ENCODE measurements at regions not wholly inside any gene's neighbourhood (a gene's known extent, or its start where the extent isn't known, plus 50 kb on each side); places are given as distances from the start of the nearest gene placed in this dataset.

GRCh38 chr11:33642461-33643166 lies 58.0 kb downstream of the C11orf91 start:
- no peak for TF ChIP-seq CTCF (conservative IDR thresholded peaks at IDR 0.05; ENCODE audit: low read depth, low read length)
- Histone ChIP-seq H3K4me1 (ENCODE audit: low read depth, poor library complexity, severe bottlenecking) (no peaks in the 10 kb centered on the region), H3K27ac (no peak overlapping the region), H3K4me3 (IDR thresholded peaks at IDR 0.05; ENCODE audit: insufficient read depth, low read depth, low read length) (no peak overlapping the region), H3K36me3 (ENCODE audit: insufficient read depth) (no peaks in the 10 kb centered on the region), H3K4me2 (no peak overlapping the region), H4K20me1 (ENCODE audit: insufficient read depth) (no peaks in the 10 kb centered on the region), H3K9ac (no peak overlapping the region), H3K27me3 (ENCODE audit: insufficient read depth, low read depth) (no peaks in the 10 kb centered on the region), H3K79me2 (ENCODE audit: insufficient read depth, low read depth) (no peaks in the 10 kb centered on the region), H2AFZ (ENCODE audit: low read depth) (no peak overlapping the region)

- Histone ChIP-seq H3K4me3 (IDR thresholded peaks at IDR 0.05; ENCODE audit: insufficient read depth, low read depth, low read length) (no peak overlapping the region), H2AFZ (ENCODE audit: low read depth) (no peak overlapping the region), H3K27me3 (ENCODE audit: insufficient read depth, low read depth) (no peaks in the 10 kb centered on the region), H3K4me1 (ENCODE audit: low read depth, poor library complexity, severe bottlenecking) (no peaks in the 10 kb centered on the region), H3K4me2 (no peak overlapping the region), H3K9ac (no peak overlapping the region), H3K36me3 (ENCODE audit: insufficient read depth) (no peaks in the 10 kb centered on the region), H3K79me2 (ENCODE audit: insufficient read depth, low read depth) (no peaks in the 10 kb centered on the region), H4K20me1 (ENCODE audit: insufficient read depth) (no peaks in the 10 kb centered on the region), H3K27ac (no peak overlapping the region)
- no peak for TF ChIP-seq CTCF (conservative IDR thresholded peaks at IDR 0.05; ENCODE audit: low read depth, low read length)
Measured at GRCh38 chr11:33640730-33641371, 59.8 kb downstream of the C11orf91 start.

GRCh38 chr11:33638608-33639007 lies 62.0 kb downstream of the C11orf91 start:
- H3K9ac ChIP-seq = no peak overlapping the region
- H3K4me3 ChIP-seq (IDR thresholded peaks at IDR 0.05; ENCODE audit: insufficient read depth, low read depth, low read length) = no peak overlapping the region
- no peaks in the 10 kb centered on the region for H3K36me3 ChIP-seq (ENCODE audit: insufficient read depth)
- peaks cover 4% of the 10 kb centered on the region for H3K4me1 ChIP-seq (ENCODE audit: low read depth, poor library complexity, severe bottlenecking)
- no peak overlapping the region for H3K4me2 ChIP-seq
- no peaks in the 10 kb centered on the region for H4K20me1 ChIP-seq (ENCODE audit: insufficient read depth)
- H3K79me2 ChIP-seq (ENCODE audit: insufficient read depth, low read depth) = no peaks in the 10 kb centered on the region
- no peaks in the 10 kb centered on the region for H3K27me3 ChIP-seq (ENCODE audit: insufficient read depth, low read depth)
- no peak overlapping the region for H3K27ac ChIP-seq
- no peak overlapping the region for H2AFZ ChIP-seq (ENCODE audit: low read depth)
- no peak for TF ChIP-seq CTCF (conservative IDR thresholded peaks at IDR 0.05; ENCODE audit: low read depth, low read length)

GRCh38 chr11:33636104-33636503 lies 64.5 kb downstream of the C11orf91 start:
- H3K4me3 ChIP-seq (IDR thresholded peaks at IDR 0.05; ENCODE audit: insufficient read depth, low read depth, low read length) = no peak overlapping the region
- H3K27me3 ChIP-seq (ENCODE audit: insufficient read depth, low read depth) = no peaks in the 10 kb centered on the region
- H3K4me2 ChIP-seq = no peak overlapping the region
- H3K4me1 ChIP-seq (ENCODE audit: low read depth, poor library complexity, severe bottlenecking) = peaks cover 4% of the 10 kb centered on the region
- H3K27ac ChIP-seq = no peak overlapping the region
- no peak overlapping the region for H2AFZ ChIP-seq (ENCODE audit: low read depth)
- H4K20me1 ChIP-seq (ENCODE audit: insufficient read depth) = no peaks in the 10 kb centered on the region
- no peaks in the 10 kb centered on the region for H3K36me3 ChIP-seq (ENCODE audit: insufficient read depth)
- TF ChIP-seq CTCF (conservative IDR thresholded peaks at IDR 0.05; ENCODE audit: low read depth, low read length) = no peak
- H3K79me2 ChIP-seq (ENCODE audit: insufficient read depth, low read depth) = no peaks in the 10 kb centered on the region
- no peak overlapping the region for H3K9ac ChIP-seq
